GM12878 (cell line): ENCODE measurements at regions not wholly inside any gene's neighbourhood (a gene's known extent, or its start where the extent isn't known, plus 50 kb on each side); places are given as distances from the start of the nearest gene placed in this dataset.

Experiments used
- ATAC-seq: fragments of 200-7000 bp; cut with Tn5 transposase; 3 replicates; pipeline ENCODE4 v1.9.1; 2020; ENCODE audit warnings: mild to moderate bottlenecking, moderate library complexity
- BruUV-seq: library from RNA; stranded (reverse); fragments of 400-500 nt; replicated peaks from 2 replicates; lab custom pipeline; 2021; lab: Mats Ljungman, UMichigan
- CTCF ChIA-PET: fragments of 300-600 bp; sonication (Branson Sonifier 250); formaldehyde crosslinking; extraction: SDS; loops from one replicate; lab custom pipeline; 2021; ENCODE audit warnings: inconsistent platforms; lab: Yijun Ruan, JAX
- POLR2A ChIA-PET: fragments of 350-600 bp; formaldehyde crosslinking; extraction: SDS; loops from one replicate; lab custom pipeline; 2021; ENCODE audit warnings: inconsistent platforms; lab: Charles Lee
- RAD21 ChIA-PET: fragments of 300-600 bp; sonication (Branson Sonifier 250); formaldehyde crosslinking; loops from one replicate; lab custom pipeline; 2023; ENCODE audit warnings: antibody characterized with exemption; ENCODE audit not compliant: unreplicated experiment; lab: Charles Lee
- SMC1A ChIA-PET: fragments of 300-600 bp; sonication (Branson Sonifier 250); formaldehyde crosslinking; loops from one replicate; lab custom pipeline; 2023; ENCODE audit not compliant: unreplicated experiment, uncharacterized antibody; lab: Charles Lee
- DNase-seq: peaks from one replicate; pipeline ENCODE4 v3.0.0-alpha.2; 2011; ENCODE audit warnings: low read depth, low spot score
- FAIRE-seq: peaks from 3 replicates; lab custom pipeline; 2011; peaks lifted over from hg19 to GRCh38; lab: Jason Lieb, UNC
- H2AFZ ChIP-seq: 2 replicates; pipeline ENCODE4 v1.6.0; 2011; ENCODE audit warnings: low read depth, low read length, control low read depth; ENCODE audit not compliant: control insufficient read depth
- H3K27ac ChIP-seq: 2 replicates; pipeline ENCODE4 v1.5.1; 2011; ENCODE audit warnings: control low read depth; ENCODE audit not compliant: control insufficient read depth, insufficient read depth
- H3K27me3 ChIP-seq, 2 experiments: replicated peaks in 1 of 2; 2 replicates each; pipeline versions ENCODE4 v1.6.0 to v1.6.1; 2011; ENCODE audit warnings: low read length in 1 of 2; ENCODE audit not compliant: control insufficient read depth in 2 of 2, insufficient read depth in 2 of 2
- H3K36me3 ChIP-seq, 2 experiments: 2 replicates each; pipeline ENCODE4 v1.5.1; 2011; ENCODE audit warnings: low read length in 1 of 2; ENCODE audit not compliant: control insufficient read depth in 2 of 2, insufficient read depth in 2 of 2
- H3K4me1 ChIP-seq: 2 replicates; pipeline ENCODE4 v1.6.1; 2011; ENCODE audit warnings: mild to moderate bottlenecking, low read length, moderate library complexity, mixed read lengths; ENCODE audit not compliant: control insufficient read depth, insufficient read depth
- H3K4me2 ChIP-seq: 2 replicates; pipeline ENCODE4 v1.6.0; 2011; ENCODE audit warnings: control low read depth; ENCODE audit not compliant: control insufficient read depth, insufficient read depth
- H3K4me3 ChIP-seq: fragments of 200-600 bp; sonication (generic); 2 replicates; pipeline ENCODE4 v1.5.1; 2016
- H3K79me2 ChIP-seq: 2 replicates; pipeline ENCODE4 v1.6.0; 2011; ENCODE audit warnings: low read length; ENCODE audit not compliant: control insufficient read depth, insufficient read depth
- H3K9ac ChIP-seq: 2 replicates; pipeline ENCODE4 v1.8.0; 2011; ENCODE audit warnings: low read length, control low read depth, mixed read lengths; ENCODE audit not compliant: control insufficient read depth, insufficient read depth
- H3K9me3 ChIP-seq: replicated peaks from 3 replicates; pipeline ENCODE4 v1.5.1; 2011; ENCODE audit warnings: mild to moderate bottlenecking, low read length; ENCODE audit not compliant: control insufficient read depth, insufficient read depth
- H4K20me1 ChIP-seq: 2 replicates; pipeline ENCODE4 v1.6.0; 2011; ENCODE audit not compliant: control insufficient read depth, insufficient read depth
- CBX3 ChIP-seq: fragments of 200-600 bp; sonication (generic); IDR thresholded peaks from 2 replicates; pipeline ENCODE4 v1.6.1; 2016; ENCODE audit warnings: low read depth, borderline replicate concordance
- CREM ChIP-seq: IDR thresholded peaks from 2 replicates; pipeline ENCODE4 v1.6.1; 2014; ENCODE audit warnings: antibody characterized with exemption, low read depth
- RB1 ChIP-seq: fragments of 450-650 bp; formaldehyde crosslinking; IDR thresholded peaks from 2 replicates; pipeline ENCODE4 v1.6.1; 2017; ENCODE audit warnings: mild to moderate bottlenecking, borderline replicate concordance
- RBBP5 ChIP-seq: fragments of 200-600 bp; sonication (generic); conservative IDR thresholded peaks from 2 replicates; pipeline ENCODE4 v1.6.1; 2016
- RCOR1 ChIP-seq: conservative IDR thresholded peaks from 2 replicates; pipeline ENCODE4 v1.6.1; 2012; ENCODE audit warnings: low read depth, low read length, improper control_type of control experiment
- YBX1 ChIP-seq: fragments of 450-650 bp; IDR thresholded peaks from 2 replicates; pipeline ENCODE4 v1.6.1; 2016; ENCODE audit warnings: antibody characterized with exemption
- YY1 ChIP-seq: IDR thresholded peaks from 2 replicates; pipeline ENCODE4 v1.6.1; 2011; ENCODE audit warnings: low read depth, mild to moderate bottlenecking, low read length
- ZZZ3 ChIP-seq: IDR thresholded peaks from 2 replicates; pipeline ENCODE4 v1.6.1; 2011; ENCODE audit warnings: low read depth; ENCODE audit not compliant: control insufficient read depth, insufficient read length
- WGBS: methylation state at CpG from one replicate; pipeline ENCODE4 v1.1.6; 2016; ENCODE audit warnings: low lambda C conversion rate; ENCODE audit not compliant: insufficient replicate concordance, insufficient coverage; ENCODE audit errors: missing lambda C conversion rate; 5-methylcytosine and 5-hydroxymethylcytosine counted together
- in situ Hi-C: fragments of 300-500 bp; cut with MboI; formaldehyde crosslinking; loops from 9 replicates; pipeline ENCODE4 v1.14.3; 2018; ENCODE audit warnings: mixed read lengths
- intact Hi-C: fragments of 100-400 bp; cut with micrococcal nuclease; formaldehyde crosslinking; loops from one replicate; pipeline ENCODE4 v1.14.2; 2022; ENCODE audit not compliant: unreplicated experiment
- TF ChIP-seq, protein P1 (sequence below): IDR thresholded peaks from 2 replicates; pipeline ENCODE4 v1.6.1; 2011; ENCODE audit warnings: mild to moderate bottlenecking, low read depth, low read length, moderate library complexity; ENCODE audit not compliant: insufficient replicate concordance
- TF ChIP-seq, protein P2 (sequence below): IDR thresholded peaks from 2 replicates; pipeline ENCODE4 v1.6.1; 2012; ENCODE audit warnings: low read depth, low read length, improper control_type of control experiment
- TF ChIP-seq, protein P3 (sequence below): fragments of 450-650 bp; IDR thresholded peaks from 2 replicates; pipeline ENCODE4 v1.6.1; 2017; ENCODE audit warnings: mild to moderate bottlenecking, moderate library complexity
- TF ChIP-seq, protein P4 (sequence below): fragments of 450-650 bp; IDR thresholded peaks from 2 replicates; pipeline ENCODE4 v1.6.1; 2014; ENCODE audit warnings: mild to moderate bottlenecking

DNA sequence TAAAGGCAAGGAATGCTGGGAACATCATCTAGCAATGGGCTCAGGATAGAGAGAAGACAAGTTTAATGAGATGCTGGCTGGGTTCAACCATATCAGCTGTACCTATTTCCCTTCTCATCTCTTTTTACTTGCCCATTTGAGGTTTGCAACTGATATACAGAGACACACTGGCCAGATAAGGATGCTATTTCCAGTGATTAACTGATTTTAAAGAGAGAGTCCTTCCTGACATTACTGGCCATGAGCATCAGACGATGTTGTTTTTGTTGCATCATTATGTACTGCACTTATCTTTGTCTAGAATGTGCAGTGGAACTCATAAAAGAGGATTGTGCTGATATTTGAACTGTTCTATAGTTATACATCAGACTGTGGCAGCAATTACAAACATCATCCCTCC is 252.7 kb downstream of the BTBD3 start (continued):
- TF ChIP-seq, protein P1, sequence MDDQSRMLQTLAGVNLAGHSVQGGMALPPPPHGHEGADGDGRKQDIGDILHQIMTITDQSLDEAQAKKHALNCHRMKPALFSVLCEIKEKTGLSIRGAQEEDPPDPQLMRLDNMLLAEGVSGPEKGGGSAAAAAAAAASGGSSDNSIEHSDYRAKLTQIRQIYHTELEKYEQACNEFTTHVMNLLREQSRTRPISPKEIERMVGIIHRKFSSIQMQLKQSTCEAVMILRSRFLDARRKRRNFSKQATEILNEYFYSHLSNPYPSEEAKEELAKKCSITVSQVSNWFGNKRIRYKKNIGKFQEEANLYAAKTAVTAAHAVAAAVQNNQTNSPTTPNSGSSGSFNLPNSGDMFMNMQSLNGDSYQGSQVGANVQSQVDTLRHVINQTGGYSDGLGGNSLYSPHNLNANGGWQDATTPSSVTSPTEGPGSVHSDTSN = no peak
- no peak for TF ChIP-seq YBX1
- TF ChIP-seq RBBP5 = no peak
- TF ChIP-seq CREM = no peak
- no peak for TF ChIP-seq RB1
- no peak for TF ChIP-seq CBX3
- TF ChIP-seq RCOR1 = no peak
- TF ChIP-seq, protein P2, sequence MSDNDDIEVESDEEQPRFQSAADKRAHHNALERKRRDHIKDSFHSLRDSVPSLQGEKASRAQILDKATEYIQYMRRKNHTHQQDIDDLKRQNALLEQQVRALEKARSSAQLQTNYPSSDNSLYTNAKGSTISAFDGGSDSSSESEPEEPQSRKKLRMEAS = no peak
- TF ChIP-seq, all 136 proteins: peak for 0

DNA sequence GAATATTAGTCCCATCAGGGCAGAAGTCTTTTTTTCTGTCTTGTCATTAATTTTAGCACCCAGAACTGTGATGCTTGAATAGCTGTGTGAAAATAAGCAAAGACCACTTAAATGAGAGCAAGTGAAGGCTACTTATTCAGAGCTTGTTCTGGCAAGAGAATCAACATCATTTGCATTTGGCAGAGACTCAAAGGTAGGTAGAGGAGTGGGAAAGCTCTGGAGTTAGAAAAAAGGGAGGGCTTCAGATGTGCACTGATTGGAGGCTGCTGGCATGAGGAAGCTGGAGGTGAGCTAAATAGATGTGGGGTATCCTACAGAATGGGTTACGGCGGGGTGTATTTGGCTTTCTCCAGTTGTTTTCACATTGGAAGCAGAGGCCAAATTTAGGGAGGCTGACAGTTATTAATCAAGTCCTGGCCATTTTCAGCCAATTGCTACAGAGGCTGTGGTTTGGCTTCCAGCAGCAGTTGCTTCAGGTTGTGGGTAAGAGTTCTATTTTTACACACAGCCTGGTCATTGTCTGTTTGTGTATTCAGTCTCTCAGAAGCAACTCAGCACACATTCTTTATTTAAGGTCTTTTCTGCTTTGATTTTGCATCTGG is 254.3 kb downstream of the BTBD3 start:
- ChIA-PET CTCF (no interaction called here), RAD21 (no interaction called here), POLR2A (no interaction called here), SMC1A (interaction anchor here (0.6 kb wide), 1 partner anchor 352 kb away, joined by 4 read pairs; no protein-coding TSS in a partner anchor)
- WGBS = 44% methylated on average over 2 of the region's 2 CpGs
- Histone ChIP-seq H3K9me3 (no peaks in the 10 kb centered on the region), H2AFZ (no peak overlapping the region), H3K79me2 (no peaks in the 10 kb centered on the region), H3K4me2 (no peak overlapping the region), H3K4me1 (no peaks in the 10 kb centered on the region), H3K27ac (no peak overlapping the region), H3K4me3 (no peak overlapping the region), H3K36me3 (no peaks in the 10 kb centered on the region), H3K9ac (no peak overlapping the region), H4K20me1 (no peaks in the 10 kb centered on the region), H3K27me3 (no peaks in the 10 kb centered on the region)
- in situ Hi-C loops = no loop called here
- ATAC-seq = no peak
- DNase-seq = no peak
- no peak for FAIRE-seq
- intact Hi-C loops = no loop called here
- TF ChIP-seq ZZZ3 (no peak), RB1 (no peak), YY1 (no peak)
- TF ChIP-seq, protein P3, sequence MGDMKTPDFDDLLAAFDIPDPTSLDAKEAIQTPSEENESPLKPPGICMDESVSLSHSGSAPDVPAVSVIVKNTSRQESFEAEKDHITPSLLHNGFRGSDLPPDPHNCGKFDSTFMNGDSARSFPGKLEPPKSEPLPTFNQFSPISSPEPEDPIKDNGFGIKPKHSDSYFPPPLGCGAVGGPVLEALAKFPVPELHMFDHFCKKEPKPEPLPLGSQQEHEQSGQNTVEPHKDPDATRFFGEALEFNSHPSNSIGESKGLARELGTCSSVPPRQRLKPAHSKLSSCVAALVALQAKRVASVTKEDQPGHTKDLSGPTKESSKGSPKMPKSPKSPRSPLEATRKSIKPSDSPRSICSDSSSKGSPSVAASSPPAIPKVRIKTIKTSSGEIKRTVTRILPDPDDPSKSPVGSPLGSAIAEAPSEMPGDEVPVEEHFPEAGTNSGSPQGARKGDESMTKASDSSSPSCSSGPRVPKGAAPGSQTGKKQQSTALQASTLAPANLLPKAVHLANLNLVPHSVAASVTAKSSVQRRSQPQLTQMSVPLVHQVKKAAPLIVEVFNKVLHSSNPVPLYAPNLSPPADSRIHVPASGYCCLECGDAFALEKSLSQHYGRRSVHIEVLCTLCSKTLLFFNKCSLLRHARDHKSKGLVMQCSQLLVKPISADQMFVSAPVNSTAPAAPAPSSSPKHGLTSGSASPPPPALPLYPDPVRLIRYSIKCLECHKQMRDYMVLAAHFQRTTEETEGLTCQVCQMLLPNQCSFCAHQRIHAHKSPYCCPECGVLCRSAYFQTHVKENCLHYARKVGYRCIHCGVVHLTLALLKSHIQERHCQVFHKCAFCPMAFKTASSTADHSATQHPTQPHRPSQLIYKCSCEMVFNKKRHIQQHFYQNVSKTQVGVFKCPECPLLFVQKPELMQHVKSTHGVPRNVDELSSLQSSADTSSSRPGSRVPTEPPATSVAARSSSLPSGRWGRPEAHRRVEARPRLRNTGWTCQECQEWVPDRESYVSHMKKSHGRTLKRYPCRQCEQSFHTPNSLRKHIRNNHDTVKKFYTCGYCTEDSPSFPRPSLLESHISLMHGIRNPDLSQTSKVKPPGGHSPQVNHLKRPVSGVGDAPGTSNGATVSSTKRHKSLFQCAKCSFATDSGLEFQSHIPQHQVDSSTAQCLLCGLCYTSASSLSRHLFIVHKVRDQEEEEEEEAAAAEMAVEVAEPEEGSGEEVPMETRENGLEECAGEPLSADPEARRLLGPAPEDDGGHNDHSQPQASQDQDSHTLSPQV = no peak
- TF ChIP-seq, protein P4, sequence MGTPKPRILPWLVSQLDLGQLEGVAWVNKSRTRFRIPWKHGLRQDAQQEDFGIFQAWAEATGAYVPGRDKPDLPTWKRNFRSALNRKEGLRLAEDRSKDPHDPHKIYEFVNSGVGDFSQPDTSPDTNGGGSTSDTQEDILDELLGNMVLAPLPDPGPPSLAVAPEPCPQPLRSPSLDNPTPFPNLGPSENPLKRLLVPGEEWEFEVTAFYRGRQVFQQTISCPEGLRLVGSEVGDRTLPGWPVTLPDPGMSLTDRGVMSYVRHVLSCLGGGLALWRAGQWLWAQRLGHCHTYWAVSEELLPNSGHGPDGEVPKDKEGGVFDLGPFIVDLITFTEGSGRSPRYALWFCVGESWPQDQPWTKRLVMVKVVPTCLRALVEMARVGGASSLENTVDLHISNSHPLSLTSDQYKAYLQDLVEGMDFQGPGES = no peak
- no TSS peak for BruUV-seq
